KBM-7 (cell line): ENCODE measurements at regions not wholly inside any gene's neighbourhood (a gene's known extent, or its start where the extent isn't known, plus 50 kb on each side); places are given as distances from the start of the nearest gene placed in this dataset.
"Not testable (repeated sequence)": the region's sequence is repeated elsewhere in the genome, so short reads cannot be mapped to it uniquely, and the experiment has no call there.

Experiments used
- DNase-seq: peaks from one replicate; pipeline ENCODE4 v3.0.0-alpha.2; 2015
- in situ Hi-C: fragments of 300-500 bp; cut with MboI; formaldehyde crosslinking; loops from 2 replicates; pipeline ENCODE4 v1.14.3; 2020; ENCODE audit warnings: low sequenced_read_pairs, low pct_unique_long_range_greater_than_20kb, mixed read lengths

DNA sequence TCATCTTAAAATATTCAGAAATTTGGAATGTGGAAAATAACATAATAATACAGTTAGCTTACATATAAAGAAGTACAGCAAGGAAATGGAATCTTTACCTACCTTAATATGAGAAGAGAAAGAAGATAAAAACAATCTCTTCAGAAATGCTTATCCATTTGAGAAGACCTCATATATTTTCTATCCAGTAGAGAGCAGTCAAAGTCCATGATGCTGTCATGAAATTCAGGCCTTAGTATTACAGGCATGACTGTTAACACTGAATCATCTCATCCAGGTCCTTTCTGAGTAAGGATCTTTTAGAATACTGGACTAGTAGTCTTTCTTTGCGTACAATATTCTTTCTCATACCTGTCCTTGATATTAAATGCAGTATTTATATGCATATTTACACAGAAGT is 713.4 kb downstream of the CD109 start:
- in situ Hi-C loops: no loop called here

DNA sequence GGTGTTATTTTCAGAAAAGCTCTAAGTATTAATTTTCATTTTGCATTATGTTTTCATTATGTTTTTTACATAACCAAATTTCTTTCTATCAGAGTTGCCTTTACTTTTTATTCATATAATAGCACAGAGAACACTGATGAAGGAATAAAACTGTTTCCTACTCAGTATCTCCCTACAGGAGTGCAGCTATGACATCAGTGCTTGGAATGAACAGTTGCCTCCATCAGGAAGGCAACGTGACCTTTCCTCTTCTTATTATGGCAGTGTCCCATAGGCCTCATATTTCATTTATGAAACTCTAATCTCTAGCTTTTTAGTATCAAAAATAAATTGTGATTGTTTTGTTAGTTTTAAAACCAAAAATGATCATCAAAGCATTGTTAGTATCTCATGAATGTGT is 712.8 kb downstream of the CD109 start:
- no peak for DNase-seq
- in situ Hi-C loops: no loop called here

More for the DNA sequence above, 713.4 kb downstream of the CD109 start:
- no peak for DNase-seq

DNA sequence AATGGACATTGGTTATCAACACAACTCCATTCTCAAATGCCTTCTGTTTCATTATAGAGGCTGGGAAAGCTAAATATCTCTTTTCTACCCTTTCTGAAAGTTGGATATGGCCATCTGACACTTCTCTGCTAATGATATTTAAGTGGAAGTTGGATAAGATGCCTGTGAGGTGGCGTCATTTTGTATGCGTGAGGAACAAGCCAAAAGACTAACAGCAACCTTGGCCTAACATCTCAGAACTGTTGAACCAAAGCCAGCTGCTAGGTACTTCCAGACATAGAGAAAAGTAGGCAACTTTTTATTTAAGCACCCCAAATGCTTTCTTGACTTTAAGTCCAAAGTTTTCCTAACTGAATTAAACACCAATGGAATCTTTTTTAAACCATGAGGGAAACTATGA is 708.4 kb downstream of the CD109 start:
- DNase-seq: no peak
- in situ Hi-C loops: no loop called here

DNA sequence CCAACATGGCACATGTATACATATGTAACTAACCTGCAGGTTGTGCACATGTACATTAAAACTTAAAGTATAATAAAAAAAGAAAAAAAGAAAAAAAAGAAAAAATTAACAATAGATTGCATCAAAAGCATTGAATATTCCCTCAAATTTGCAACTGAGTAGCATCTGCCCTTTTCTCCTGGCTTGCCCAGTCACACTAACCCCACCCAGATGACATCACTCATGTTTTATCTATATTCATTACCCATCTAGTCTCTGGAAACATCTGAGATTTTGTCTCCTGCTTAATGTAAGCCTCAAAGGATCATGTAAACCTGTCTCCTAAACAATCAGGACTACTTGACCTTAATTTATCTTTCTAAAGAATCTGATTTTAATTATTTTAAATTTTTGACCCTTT is 706.8 kb downstream of the CD109 start:
- in situ Hi-C loops: no loop called here

DNA sequence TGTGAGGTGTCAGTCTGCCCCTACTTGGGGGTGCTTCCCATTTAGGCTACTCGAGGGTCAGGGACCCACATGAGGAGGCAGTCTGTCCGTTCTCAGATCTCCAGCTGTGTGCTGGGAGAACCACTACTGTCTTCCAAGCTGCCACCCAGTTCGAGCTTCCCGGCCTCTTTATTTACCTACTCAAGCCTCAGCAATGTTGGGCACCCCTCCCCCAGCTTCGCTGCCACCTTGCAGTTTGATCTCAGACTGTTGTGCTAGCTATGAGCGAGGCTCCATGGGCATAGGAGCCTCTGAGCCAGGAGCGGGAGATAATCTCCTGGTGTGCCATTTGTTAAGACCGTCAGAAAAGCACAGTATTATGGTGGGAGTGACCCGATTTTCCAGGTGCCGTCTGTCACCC is 682.4 kb downstream of the CD109 start:
- DNase-seq, in situ Hi-C loops: not testable (repeated sequence)

More for the DNA sequence above, 706.8 kb downstream of the CD109 start:
- DNase-seq: no peak

DNA sequence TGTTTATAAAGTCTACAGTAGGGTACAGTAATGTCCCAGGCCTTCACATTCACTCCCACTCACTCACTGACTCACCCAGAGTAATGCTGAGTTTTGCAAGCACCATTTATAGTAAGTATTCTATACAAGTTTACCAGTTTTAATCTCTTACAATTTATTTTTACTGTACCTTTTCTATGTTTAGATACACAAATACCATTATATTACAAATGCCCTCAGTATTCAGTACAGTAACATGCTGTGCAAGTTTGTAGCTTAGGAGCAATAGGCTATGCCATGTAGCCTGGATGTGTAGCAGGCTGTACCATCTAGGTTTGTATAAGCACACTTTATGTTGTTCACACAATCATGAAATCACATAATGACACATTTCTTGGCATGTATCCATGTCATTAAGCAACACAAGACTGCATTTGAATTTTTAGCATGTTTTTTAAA is 673.6 kb downstream of the CD109 start:
- DNase-seq: no peak
- in situ Hi-C loops: no loop called here

DNA sequence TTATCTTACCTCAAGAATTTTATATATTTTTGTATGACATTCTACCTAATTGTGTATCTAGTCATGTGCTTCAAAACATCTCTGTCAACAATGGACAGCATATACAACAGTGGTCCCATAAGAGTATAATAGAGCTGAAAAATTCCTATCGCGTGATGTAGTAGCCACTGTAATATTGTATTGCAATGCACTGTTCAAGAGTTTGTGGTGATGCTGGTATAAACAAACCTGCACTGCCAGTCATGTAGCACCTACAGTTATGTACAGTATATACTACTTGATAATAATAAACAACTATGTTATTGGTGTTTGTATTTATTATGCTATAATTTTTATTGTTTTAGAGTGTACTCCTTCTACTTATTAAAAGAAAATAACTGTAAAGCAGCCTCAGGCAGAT is 672.7 kb downstream of the CD109 start:
- in situ Hi-C loops: no loop called here
- no peak for DNase-seq

DNA sequence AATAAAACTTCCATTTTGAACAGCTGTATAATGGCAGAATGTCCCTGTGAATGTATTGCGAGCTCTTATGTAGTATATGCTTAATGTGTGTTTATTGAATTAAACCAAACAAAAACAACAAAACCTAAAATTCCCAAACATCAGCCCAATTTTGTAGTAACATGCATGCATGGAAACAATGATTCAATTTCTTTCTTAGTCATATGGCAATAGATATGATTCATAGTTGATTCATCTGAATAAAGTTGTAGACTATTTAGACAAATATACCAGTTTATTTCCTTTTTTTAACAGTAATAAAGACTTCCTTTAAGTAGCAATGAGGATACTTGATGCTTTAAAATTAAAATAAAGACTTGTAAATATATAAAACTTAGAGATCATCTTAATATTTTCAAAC is 670.6 kb downstream of the CD109 start:
- DNase-seq: no peak
- in situ Hi-C loops: no loop called here

DNA sequence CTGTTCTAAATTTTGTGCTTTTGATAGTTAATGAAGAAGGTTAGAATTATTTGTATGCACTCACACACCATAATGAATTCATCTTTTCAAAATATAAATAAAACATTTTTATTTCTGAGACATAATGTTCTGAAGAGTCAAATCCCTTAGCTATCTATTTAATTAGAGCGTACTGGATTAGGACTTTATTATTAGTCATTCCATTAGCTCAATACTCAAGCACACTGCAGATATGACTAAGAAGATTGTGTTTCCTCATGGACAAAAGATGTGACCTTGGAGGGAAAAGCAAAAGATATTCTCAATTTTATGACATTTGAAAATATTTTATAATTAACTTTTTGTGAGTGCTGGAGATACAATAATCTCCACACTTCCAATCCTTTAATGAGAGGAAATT is 666.4 kb downstream of the CD109 start:
- in situ Hi-C loops: no loop called here
- no peak for DNase-seq

DNA sequence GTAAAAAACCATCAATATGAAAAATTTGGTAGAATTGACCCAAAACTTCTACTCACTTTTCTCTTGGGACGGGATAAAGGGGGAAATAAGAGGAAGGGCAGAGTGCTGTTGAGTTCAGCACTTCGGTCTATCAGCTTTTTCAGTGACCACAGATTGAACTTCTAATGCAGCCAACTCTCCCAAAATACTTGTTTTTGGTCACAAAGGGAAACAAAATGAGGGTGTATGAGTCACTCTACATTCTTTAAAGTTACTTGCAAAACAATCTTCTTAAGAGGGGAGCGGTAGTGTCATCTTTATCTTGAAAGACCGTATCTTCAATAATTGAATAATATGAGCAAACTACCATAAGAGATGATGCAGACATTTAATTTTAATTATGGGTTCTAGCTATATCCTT is 661.3 kb downstream of the CD109 start:
- DNase-seq: no peak
- in situ Hi-C loops: no loop called here

DNA sequence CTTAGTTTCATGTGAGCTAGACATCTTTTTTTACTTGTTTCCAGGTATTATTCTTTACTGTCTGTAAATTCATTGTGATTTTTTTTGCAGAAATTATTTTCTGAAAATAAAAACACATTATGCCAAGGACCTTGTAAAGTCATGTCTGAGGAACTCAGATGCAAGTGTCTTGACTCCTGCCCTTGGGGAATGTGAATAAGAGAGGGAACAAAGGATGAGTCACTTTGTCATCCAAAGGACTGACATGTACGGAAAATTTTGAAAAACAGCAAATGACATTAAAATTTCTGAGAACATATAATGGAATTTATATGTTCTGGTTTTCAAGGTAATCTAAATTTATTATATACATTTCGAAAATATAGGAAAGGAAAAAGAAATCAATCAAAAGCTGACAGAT is 660.4 kb downstream of the CD109 start:
- in situ Hi-C loops: no loop called here
- DNase-seq: no peak

DNA sequence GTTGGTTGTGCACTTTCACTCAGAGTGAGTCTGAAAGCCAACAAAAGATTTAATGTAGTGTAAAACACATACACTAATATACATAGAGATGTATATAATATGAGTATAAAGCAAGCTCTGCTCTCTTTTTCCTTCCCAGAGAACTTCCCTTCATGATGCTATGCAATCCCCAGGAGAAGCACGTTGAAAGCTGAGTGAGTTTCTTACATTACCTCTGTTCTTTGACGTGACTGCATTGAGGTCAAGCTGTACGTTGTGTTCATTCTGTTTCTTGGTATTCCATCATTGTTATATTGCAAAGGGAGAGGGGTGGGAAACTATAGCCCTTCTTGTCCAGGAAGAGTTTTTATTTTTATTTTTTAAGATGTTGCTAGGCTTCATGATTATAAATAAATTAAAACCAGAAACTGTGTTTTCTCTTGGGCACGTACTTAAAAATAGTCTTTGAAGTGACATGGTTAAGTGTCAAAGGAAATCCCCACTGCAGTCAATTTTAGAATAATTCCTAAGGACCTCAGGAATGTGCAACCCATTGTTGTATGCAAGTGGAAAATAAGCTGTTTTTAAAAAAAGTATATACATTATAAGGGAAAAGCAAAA is 651.0 kb downstream of the CD109 start:
- in situ Hi-C loops: no loop called here
- no peak for DNase-seq

DNA sequence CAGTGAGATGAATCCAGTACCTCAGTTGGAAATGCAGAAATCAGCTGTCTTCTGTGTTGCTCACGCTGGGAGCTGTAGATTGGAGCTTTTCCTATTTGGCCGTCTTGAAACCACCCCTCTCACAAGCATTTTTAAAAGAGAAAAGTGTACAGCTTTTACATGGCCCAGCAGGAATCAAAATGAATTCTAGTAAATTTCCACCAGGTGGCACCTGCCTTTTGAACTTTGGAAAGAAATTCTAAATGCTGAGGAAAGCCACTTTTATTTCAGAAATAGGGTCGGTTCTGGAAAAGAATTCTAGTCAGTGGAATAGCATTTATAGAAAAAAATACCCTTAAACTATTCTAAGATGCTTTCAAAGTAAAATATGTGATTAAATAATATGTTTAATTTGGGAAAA is 647.8 kb downstream of the CD109 start:
- in situ Hi-C loops: no loop called here
- no peak for DNase-seq

DNA sequence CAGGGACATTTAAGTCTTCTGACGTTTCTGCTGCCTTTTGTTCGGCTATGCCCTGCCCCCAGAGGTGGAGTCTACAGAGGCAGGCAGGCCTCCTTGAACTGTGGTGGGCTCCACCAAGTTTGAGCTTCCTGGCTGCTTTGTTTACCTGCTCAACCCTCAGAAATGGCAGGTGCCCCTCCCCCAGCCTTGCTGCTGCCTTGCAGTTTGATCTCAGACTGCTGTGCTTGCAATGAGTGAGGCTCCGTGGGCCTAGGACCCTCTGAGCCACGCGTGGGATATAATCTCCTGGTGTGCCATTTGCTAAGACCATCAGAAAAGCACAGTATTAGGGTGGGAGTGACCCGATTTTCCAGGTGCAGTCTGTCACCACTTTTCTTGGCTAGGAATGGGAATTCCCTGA is 647.3 kb downstream of the CD109 start:
- in situ Hi-C loops, DNase-seq: not testable (repeated sequence)

DNA sequence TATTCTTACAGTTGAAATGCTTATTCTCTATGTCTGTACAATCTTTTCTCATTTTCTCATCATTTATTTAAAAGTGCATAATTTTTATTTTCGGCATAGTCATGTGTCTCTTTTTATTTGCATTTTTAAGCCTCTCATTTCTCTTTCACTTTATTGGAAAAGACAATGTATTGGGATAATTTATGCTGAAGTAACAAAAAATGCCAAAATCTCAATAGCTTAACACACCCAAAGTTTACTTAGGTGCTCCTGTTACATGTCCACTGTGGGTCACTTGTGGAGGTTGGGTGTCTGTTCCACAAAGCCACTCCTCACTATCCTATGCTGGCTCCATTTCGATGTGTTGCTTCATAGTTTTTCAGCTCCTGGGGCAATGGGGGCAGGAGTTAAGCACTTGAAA is 638.7 kb downstream of the CD109 start:
- in situ Hi-C loops: no loop called here
- DNase-seq: no peak

DNA sequence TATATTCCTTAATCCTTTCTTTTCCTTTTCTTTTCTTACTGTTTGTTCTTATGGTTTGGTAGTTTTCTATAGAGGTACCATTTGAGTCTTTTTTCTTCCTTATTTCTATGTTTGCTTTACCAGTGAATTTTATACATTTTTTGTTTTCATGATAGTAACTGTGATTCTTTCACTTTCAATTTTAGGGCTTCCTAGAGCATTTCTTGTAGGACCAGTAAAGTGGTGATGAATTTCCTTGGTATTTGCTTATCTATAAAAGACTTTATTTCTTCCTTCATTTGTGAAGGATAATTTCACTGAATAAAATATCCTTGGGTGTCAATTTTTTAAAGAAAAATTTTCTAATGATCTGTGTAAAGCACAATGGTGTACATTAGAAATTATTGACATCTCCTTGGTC is 637.4 kb downstream of the CD109 start:
- in situ Hi-C loops: no loop called here
- DNase-seq: no peak

DNA sequence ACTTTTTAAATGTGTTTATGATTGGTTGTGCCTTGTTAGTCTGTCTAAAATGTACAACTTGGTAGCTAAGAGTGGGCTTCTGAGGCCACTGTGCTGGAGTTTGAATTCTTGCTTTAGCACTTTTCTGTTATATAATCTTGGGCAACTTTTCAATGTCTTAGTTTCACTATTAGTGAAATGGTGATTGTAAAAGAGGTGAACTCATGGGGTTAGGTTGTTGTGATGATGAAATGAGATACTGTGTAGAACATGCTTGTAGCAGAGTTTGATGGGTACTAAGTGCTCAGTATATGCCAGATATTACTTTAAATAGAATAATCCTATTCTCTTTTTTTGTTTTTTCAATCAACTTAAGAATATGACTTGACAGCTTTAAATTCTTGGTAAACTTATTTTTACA is 624.7 kb downstream of the CD109 start:
- no peak for DNase-seq
- in situ Hi-C loops: no loop called here

DNA sequence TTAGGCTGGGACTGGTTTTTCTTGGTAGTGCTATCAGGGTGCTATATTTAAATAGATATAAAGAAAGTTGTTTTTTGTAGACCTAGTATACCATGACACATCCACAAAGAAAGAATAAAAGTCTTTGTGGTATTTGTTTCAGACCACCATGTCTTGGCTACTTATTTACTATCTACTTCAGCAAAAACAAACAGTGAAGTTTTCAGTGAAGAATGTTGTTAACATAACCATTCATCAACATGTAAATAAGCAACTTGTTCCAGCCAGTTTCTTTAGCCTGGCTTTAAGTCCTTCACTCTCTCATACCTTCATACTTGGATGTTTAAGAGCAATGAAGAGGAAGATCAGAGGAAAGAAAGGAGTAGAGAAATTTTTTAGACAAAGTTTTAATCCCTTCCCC is 624.1 kb downstream of the CD109 start:
- in situ Hi-C loops: no loop called here
- DNase-seq: no peak

DNA sequence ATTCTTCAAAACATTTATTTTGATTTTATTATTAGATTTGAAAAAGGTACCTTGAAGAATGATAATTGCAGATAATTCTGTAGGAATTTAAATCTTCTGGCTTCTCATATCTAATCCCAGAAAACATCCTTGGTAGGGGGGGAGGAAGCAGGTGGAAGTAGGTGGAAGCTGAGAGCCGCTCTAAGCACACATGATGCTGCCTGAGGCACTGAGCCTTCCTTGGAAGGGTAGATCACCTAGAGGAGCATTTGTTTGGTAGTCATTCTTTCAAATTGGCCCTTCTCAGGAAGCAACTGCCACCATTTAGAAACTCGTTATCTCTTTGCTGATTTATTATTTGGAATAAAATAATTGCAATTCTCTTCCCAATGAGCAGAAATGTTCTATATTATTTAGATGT is 623.3 kb downstream of the CD109 start:
- in situ Hi-C loops: no loop called here
- no peak for DNase-seq

DNA sequence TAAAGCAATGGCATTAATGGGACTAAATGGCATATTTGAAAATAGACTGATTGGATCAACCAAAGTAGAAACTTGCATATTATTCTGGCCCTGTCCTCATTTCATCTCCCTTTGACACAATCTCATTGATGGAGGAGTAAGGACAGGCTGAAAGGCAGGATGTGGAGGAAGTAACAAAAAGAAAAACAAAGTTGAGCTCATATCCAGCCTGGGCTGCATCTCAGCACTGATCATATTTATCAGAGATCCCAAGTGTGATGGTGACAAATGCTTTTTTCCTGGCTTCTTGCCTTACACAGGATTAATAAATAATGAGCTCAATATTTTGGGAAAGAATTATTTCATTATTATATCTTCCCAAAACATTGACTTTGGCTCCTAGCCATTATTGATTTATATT is 622.7 kb downstream of the CD109 start:
- in situ Hi-C loops: no loop called here
- DNase-seq: no peak

DNA sequence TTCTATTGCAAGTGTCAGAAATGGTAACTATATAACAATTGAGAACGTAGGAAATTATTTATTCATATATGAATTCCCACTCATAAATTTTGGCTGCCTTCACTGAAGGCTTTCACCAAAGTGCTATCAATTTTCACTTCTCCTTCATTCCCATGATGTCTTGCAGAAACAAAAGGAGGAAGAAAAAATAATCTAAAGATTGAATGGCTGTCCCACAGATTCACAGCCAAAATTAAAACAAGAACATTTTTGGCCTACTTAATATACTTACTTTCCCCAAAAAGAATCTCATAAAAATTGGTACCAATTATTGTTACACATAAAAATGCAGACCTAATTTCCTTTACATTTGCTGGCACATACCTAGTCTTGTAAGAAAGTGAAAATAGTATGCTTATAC is 616.1 kb downstream of the CD109 start:
- in situ Hi-C loops: no loop called here
- no peak for DNase-seq

DNA sequence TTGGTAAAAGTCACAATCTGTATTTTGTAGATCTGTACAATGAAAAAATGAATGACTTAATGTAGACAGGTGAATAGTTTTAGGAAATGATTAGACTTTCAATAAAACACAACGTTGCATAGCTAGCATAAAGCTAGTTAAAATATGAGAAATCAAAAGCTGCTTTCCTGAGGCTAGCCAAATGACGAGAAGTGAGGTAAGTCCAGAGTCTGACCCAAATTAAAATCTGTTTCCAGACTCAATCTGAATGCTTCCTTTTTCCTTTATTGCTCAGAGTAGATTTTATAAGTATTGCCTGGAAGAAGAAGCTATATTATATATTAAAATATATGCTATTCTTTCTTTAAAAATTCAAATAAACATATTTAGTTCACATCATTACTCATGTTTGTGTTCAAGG is 615.4 kb downstream of the CD109 start:
- DNase-seq: no peak

More for the DNA sequence above, 615.4 kb downstream of the CD109 start:
- in situ Hi-C loops: no loop called here
